GM18520 (cell line): ENCODE measurements at regions not wholly inside any gene's neighbourhood (a gene's known extent, or its start where the extent isn't known, plus 50 kb on each side); places are given as distances from the start of the nearest gene placed in this dataset.

ENCODE experiments used
- ATAC-seq: cut with Tn5 transposase; IDR thresholded peaks from one replicate; pipeline ENCODE4 v1.9.1; 2021; ENCODE audit not compliant: unreplicated experiment

DNA sequence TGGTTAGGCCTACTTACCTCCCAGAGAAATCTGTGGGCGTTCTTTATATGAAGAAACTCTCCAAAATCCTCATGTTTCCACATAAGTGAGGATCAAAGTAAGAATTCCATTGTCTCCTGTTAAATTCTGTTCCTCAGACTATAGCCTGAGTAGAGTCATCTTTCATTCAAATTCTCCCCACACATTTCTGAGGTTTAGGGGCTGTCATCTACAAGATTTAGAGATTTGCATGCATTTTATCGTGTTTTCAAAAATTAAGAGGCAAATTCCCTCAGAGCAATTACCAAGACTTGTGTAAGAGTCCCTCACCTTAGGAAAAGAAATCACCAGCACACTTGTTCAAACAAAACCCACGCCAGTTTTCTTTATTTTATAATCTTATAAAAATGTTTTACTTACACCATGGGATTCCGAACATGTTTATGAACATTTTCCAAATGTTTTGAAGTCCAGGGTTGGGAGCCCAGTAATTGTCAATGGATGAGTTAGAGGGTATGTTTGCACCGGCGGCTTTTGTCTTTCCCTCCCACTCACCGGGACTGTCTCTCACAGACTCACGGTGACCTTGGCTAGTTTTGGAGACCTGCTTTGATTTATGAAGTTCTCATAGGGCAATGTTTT is 367.6 kb downstream of the ENC1 start:
- ATAC-seq = no peak

DNA sequence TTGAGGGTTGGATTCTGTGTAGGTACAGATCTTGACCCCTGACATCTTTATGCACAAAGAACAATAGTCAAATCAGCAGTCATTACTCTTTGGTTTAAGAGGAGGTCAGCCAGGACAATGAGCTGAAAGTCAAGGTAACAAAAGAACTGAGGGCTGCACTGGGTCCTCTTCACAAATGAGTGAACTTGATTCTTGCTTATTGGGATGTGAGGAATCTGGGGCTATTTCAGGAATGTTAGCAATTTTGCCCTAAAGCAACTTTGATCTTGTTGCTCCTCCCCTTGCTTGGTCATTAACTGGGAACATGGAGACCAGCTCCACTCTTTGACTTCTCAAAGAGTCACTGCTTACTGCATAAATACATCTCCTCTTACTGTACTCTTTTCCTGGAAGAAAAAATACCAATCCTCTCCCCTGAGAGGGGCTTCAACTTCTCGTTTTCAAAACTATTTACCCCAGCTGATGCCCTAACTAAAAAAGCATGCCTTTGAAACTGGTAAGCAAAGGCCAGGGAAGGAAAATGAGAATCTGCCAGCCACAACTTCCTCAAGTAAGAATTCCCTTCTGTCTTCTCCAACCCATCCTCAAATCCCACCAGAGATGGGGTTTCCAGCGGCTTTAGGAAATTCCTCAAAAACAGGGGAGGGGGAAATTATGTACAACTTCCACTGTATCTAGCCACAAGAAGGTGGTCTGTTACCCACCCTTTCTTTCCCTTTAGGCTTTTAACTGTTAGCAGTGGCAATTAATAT is 368.3 kb downstream of the ENC1 start:
- ATAC-seq = no peak

GRCh38 chr5:74268297-74268696 is 372.2 kb downstream of the ENC1 start:
- ATAC-seq = no peak

DNA sequence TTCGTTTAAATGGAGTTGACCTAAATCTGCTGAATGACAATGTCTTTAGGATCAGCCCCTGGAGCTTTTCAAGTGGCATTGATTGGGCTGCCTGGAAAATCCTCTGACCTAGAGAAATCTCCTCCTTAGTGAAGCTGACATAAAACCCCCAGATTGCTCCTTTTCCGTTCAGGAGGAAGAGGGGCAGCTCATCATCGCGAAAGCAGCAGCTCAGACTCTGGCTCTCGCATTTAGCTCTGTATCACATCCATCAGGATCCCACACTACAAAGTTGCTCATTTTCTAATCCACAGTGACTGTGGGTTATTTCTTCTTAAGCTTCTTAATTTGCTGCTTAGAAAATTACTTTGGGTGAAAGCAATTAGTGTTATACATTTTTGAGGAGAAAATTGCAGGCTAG is 373.7 kb downstream of the ENC1 start:
- no peak for ATAC-seq

DNA sequence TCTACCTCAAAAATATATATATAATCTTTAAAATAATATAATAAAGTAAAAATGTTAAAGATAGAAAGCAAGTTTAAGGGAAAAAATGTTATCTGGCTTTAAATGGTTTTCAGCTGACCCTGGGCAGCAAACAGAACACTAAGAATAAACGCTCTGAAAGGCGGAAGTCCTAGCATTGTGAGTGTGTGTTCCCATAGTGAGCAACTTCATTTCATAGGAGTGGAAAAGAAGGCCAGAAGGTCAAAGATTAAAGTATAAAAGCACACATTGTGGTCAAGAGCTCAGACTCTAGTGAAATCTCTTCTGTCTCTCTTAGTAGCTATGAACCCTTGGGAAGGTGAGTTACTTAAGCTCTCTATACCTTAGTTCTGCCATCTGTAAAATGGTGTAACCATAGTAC is 374.4 kb downstream of the ENC1 start:
- no peak for ATAC-seq

- ATAC-seq = no peak
Measured at GRCh38 chr5:74262544-74263207, 377.9 kb downstream of the ENC1 start.

- no peak for ATAC-seq
Measured at GRCh38 chr5:74261866-74262265, 378.7 kb downstream of the ENC1 start.

DNA sequence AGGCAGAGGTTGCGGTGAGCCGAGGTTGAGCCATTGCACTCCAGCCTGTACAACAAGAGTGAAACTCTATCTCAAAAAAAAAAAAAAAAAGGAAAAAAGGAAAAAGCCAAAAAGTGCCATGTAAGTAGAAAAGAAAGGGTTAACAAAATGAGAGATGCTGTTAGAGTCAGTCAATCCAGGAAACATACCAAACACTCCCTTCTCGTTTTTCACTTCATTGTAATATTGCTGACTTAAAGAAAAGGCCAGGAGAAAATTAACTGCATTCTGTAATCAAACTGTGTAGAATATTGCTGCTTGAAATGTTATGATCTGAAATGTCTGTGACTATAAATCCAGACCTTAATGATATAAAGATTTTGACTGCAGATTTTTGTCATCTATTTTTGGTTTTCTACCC is 379.1 kb downstream of the ENC1 start:
- ATAC-seq = no peak

- no peak for ATAC-seq
Measured at GRCh38 chr5:74259572-74259971, 381.0 kb downstream of the ENC1 start.

GRCh38 chr5:74258314-74258665 is 382.2 kb downstream of the ENC1 start:
- ATAC-seq = no peak

- no peak for ATAC-seq
Measured at GRCh38 chr5:74257645-74258313, 382.7 kb downstream of the ENC1 start.

DNA sequence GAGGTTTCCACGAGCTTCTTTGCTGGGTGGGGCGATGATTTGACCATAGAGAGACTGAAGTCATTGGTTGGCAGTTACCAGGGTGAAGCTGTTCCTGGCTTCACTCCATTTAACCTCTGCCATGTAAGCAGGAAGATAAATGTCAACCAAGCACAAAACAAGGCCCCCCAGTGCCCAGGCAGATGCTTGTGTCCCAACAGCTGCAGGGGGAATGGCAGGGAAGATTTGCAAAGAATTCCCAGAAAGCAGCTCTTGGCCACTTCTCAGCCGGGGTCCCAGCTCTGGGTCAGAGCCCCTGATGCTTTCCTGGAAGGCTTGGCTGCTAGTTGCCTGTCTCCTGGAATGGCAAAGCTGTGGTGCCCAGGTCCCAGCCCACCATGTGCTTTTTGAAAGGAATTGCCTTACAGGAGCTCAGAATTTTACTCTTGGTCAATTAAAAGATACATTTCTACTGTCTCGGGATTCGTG is 383.4 kb downstream of the ENC1 start:
- ATAC-seq = no peak

DNA sequence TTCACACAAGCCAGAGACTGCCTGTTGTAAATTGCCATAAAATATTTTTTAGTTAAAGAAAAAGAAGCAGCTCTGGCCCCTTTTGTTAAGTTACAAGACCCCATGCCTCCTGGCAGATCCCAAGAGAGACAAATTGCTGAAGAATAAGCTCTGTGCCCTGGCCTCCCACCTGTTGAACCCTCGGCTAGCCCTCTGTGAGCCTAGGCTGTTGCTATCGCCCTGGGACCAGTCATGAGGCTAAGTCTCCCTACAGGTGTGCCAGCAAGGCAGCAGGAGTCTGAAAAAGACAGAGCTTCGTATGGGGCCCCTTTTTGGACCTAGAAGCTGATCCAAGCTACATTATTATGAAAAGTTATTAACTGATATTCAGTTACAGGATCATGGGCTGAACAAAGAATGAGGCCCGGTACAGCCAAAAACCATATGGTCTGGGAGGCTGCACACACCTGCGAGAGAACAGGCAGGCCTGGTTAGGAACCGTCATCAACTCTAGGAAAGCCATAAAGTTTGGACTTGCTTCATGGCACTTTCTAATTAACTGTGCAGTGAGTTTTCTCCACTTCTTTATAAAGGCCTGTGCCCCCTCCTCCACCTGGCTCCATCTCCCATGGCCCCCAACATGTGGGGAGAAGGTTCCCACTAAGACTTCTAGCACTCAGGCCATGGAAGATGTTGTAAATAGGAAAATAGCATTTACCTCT is 384.7 kb downstream of the ENC1 start:
- no peak for ATAC-seq

DNA sequence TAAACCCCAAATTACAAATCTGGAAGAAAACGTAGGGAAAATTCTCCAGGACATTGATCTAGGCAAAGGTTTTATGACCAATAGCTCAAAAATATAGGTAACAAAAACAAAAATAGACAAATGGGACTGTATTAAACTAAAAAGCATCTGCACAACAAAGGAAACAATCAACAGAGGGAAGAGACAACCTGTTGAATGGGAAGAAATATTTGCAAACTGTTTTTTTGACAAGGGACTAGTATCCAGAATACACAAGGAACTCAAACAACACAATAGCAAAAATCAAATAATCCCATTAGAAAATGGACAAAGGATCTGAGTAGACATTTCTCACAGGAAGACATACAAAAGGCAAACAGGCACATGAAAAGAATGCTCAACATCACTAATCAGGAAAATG is 386.3 kb downstream of the ENC1 start:
- ATAC-seq = no peak

GRCh38 chr5:74252044-74252443 is 388.5 kb downstream of the ENC1 start:
- ATAC-seq = no peak

- no peak for ATAC-seq
Measured at GRCh38 chr5:74251141-74252035, 389.1 kb downstream of the ENC1 start.

GRCh38 chr5:74250304-74251102 is 390.0 kb downstream of the ENC1 start:
- no peak for ATAC-seq

DNA sequence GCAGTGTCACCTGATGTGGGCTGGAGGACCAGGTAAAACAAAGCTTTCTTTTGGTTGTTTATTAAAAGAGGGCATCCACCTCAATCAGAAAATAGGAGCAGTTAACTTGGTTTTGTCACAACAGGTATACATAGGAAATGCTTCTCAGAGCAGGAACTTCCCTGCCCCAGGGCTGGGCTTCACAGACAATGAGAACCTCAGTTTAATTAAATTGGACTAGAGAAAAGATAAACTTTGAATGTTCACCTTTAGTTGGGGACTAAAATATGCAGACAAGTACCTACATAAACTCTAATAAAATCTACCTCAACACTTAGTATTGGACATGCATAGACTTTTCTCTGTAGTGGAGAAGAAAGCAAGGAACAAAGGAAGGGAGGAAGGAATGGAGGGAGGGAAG is 392.0 kb downstream of the ENC1 start:
- ATAC-seq = no peak

DNA sequence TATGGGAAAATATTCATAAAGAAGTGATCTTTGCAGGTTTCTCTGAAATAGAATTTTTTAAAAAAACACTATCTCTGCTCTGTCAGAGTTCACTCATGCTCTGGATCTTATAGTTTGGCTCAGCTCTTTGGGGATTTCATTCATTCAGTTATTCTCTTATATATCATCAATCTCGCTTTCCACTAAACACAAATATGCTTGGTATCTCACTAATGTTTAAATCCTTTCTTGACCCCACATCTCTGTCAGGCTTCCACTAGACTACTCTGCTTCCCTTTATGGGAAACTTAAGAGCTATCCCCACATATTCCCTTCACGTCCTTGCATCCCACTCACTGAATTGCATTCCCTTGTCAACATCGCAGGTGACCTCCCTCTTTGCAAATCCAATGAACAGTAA is 396.1 kb downstream of the ENC1 start:
- no peak for ATAC-seq
